Esophagus squamous epithelium (tissue), 5 donors: ENCODE measurements at regions not wholly inside any gene's neighbourhood (a gene's known extent, or its start where the extent isn't known, plus 50 kb on each side); places are given as distances from the start of the nearest gene placed in this dataset.

Source experiments
- DNase-seq: peaks from one replicate; lab custom pipeline; 2025; lab: John Stamatoyannopoulos, UW
- H3K27ac ChIP-seq, 4 donors: fragments of 200-600 bp; sonication (generic); one replicate each; pipeline ENCODE4 v1.5.1; 2016 to 2019; ENCODE audit warnings: mild to moderate bottlenecking in 1 of 4
- H3K27me3 ChIP-seq, 4 donors: fragments of 200-600 bp; sonication (generic); 1 replicate in 3 of 4; 2 replicates in 1 of 4; pipeline versions ENCODE4 v1.5.1 to v1.6.0; 2017 to 2021; ENCODE audit warnings: antibody characterized with exemption in 1 of 4
- H3K36me3 ChIP-seq, 3 donors: fragments of 200-600 bp; sonication (generic); one replicate each; pipeline ENCODE4 v1.5.1; 2016 to 2019
- H3K4me1 ChIP-seq, 3 donors: fragments of 200-600 bp; sonication (generic); one replicate each; pipeline ENCODE4 v1.5.1; 2017 to 2019
- H3K4me3 ChIP-seq, 4 donors: fragments of 200-600 bp; sonication (generic); 1 replicate in 3 of 4; 2 replicates in 1 of 4; pipeline ENCODE4 v1.5.1; 2016 to 2019; ENCODE audit warnings: mild to moderate bottlenecking in 2 of 4, moderate library complexity in 1 of 4
- H3K9me3 ChIP-seq, 3 donors: fragments of 200-600 bp; sonication (generic); one replicate each; pipeline ENCODE4 v1.5.1; 2016 to 2019
- CTCF ChIP-seq, 6 experiments: fragments of 450-650 bp in 4 of 6; fragments of 200-600 bp in 2 of 6; sonication (generic) in 2 of 6; IDR thresholded peaks; one replicate each; pipeline ENCODE4 v1.5.1; 2016 to 2019; ENCODE audit warnings: antibody characterized with exemption in 6 of 6, mild to moderate bottlenecking in 4 of 6, moderate library complexity in 4 of 6
- POLR2A ChIP-seq, 4 donors: fragments of 450-650 bp; IDR thresholded peaks; one replicate each; pipeline ENCODE4 v1.6.1; 2017; ENCODE audit warnings: antibody characterized with exemption in 4 of 4, mild to moderate bottlenecking in 4 of 4, moderate library complexity in 3 of 4
- WGBS, 2 donors: methylation state at CpG; one replicate each; pipeline ENCODE4 v1.1.5; 2018; 5-methylcytosine and 5-hydroxymethylcytosine counted together
- intact Hi-C: fragments of 100-400 bp; cut with DNase I; formaldehyde crosslinking; loops from one replicate; pipeline ENCODE4 v1.15.0; 2022
- donor health status: DM: yes; HTN: yes; CAD: no.

GRCh38 chr18:42228581-42228980 is 273.5 kb downstream of the PIK3C3 start:
- Histone ChIP-seq H3K36me3 (no peaks in the 10 kb centered on the region), H3K27me3 (no peaks in the 10 kb centered on the region), H3K27ac (no peak overlapping the region), H3K9me3 (no peaks in the 10 kb centered on the region), H3K4me3 (no peak overlapping the region), H3K4me1 (no peaks in the 10 kb centered on the region)
- intact Hi-C loops: no loop called here
- WGBS, 2 donors: 69 to 79% methylated on average over 1 of the region's 1 CpG
- DNase-seq: no peak
- no peak for TF ChIP-seq POLR2A (IDR thresholded peaks at IDR 0.05)
- TF ChIP-seq CTCF (IDR thresholded peaks at IDR 0.05): no peak

GRCh38 chr18:42229211-42230210 is 274.5 kb downstream of the PIK3C3 start:
- Histone ChIP-seq H3K4me1 (no peaks in the 10 kb centered on the region), H3K27ac (no peak overlapping the region), H3K36me3 (no peaks in the 10 kb centered on the region), H3K27me3 (no peaks in the 10 kb centered on the region), H3K9me3 (no peaks in the 10 kb centered on the region), H3K4me3 (no peak overlapping the region)
- DNase-seq: no peak
- no peak for TF ChIP-seq POLR2A (IDR thresholded peaks at IDR 0.05)
- TF ChIP-seq CTCF (IDR thresholded peaks at IDR 0.05): no peak
- WGBS, 2 donors: 85 to 86% methylated on average over 2 of the region's 2 CpGs
- intact Hi-C loops: no loop called here

GRCh38 chr18:42230636-42231035 is 275.6 kb downstream of the PIK3C3 start:
- WGBS, 2 donors: 38 to 49% methylated on average over 2 of the region's 2 CpGs
- intact Hi-C loops: no loop called here
- DNase-seq: no peak
- no peak for TF ChIP-seq CTCF (IDR thresholded peaks at IDR 0.05)
- TF ChIP-seq POLR2A (IDR thresholded peaks at IDR 0.05): no peak
- Histone ChIP-seq H3K27ac (no peak overlapping the region), H3K9me3 (no peaks in the 10 kb centered on the region), H3K36me3 (no peaks in the 10 kb centered on the region), H3K4me1 (no peaks in the 10 kb centered on the region), H3K27me3 (no peaks in the 10 kb centered on the region), H3K4me3 (no peak overlapping the region)

GRCh38 chr18:42231284-42231683 is 276.2 kb downstream of the PIK3C3 start:
- Histone ChIP-seq H3K27me3 (no peaks in the 10 kb centered on the region), H3K4me1 (no peaks in the 10 kb centered on the region), H3K9me3 (no peaks in the 10 kb centered on the region), H3K4me3 (no peak overlapping the region), H3K36me3 (no peaks in the 10 kb centered on the region), H3K27ac (no peak overlapping the region)
- intact Hi-C loops: no loop called here
- TF ChIP-seq POLR2A (IDR thresholded peaks at IDR 0.05) (no peak), CTCF (IDR thresholded peaks at IDR 0.05) (no peak)
- DNase-seq: no peak

GRCh38 chr18:42231796-42232195 is 276.8 kb downstream of the PIK3C3 start:
- no peak overlapping the region for H3K27ac ChIP-seq
- intact Hi-C loops: no loop called here
- no peaks in the 10 kb centered on the region for H3K27me3 ChIP-seq
- no peak for TF ChIP-seq POLR2A (IDR thresholded peaks at IDR 0.05)
- TF ChIP-seq CTCF (IDR thresholded peaks at IDR 0.05): no peak
- DNase-seq: no peak
- 46 to 75% methylated on average over 2 of the region's 2 CpGs for WGBS, 2 donors
- H3K4me1 ChIP-seq: no peaks in the 10 kb centered on the region
- no peaks in the 10 kb centered on the region for H3K36me3 ChIP-seq
- H3K9me3 ChIP-seq: no peaks in the 10 kb centered on the region
- H3K4me3 ChIP-seq: no peak overlapping the region
